GM23248 (cell line): ENCODE measurements at regions not wholly inside any gene's neighbourhood (a gene's known extent, or its start where the extent isn't known, plus 50 kb on each side); places are given as distances from the start of the nearest gene placed in this dataset.

ENCODE experiments used
- EZH2 ChIP-seq: fragments of 200-600 bp; sonication (generic); IDR thresholded peaks from 2 replicates; pipeline ENCODE4 v1.6.1; 2018; ENCODE audit warnings: antibody characterized with exemption, mild to moderate bottlenecking; ENCODE audit not compliant: insufficient read depth, poor library complexity, severe bottlenecking
- EZH2phosphoT487 ChIP-seq: fragments of 200-600 bp; sonication (generic); IDR thresholded peaks from 2 replicates; pipeline ENCODE4 v1.6.1; 2018; ENCODE audit warnings: antibody characterized with exemption, moderate library complexity, mild to moderate bottlenecking, low read depth; ENCODE audit not compliant: insufficient read depth

GRCh38 chrX:22409418-22409817 is 136.7 kb downstream of the CBLL2 start:
- TF ChIP-seq EZH2 (no peak), EZH2phosphoT487 (no peak)
